Sigmoid colon (tissue), 4 donors: ENCODE measurements at regions not wholly inside any gene's neighbourhood (a gene's known extent, or its start where the extent isn't known, plus 50 kb on each side); places are given as distances from the start of the nearest gene placed in this dataset.

ENCODE experiments used
- POLR2A ChIP-seq, 2 donors: fragments of 450-650 bp; IDR thresholded peaks; one replicate each; pipeline ENCODE4 v1.6.1; 2016; ENCODE audit warnings: antibody characterized with exemption in 2 of 2, mild to moderate bottlenecking in 2 of 2, moderate library complexity in 2 of 2
- POLR2AphosphoS5 ChIP-seq, 4 donors: sonication (generic); formaldehyde crosslinking; IDR thresholded peaks; one replicate each; pipeline ENCODE4 v1.6.1; 2017; ENCODE audit warnings: antibody characterized with exemption in 4 of 4
- TF ChIP-seq, protein P1 (sequence below), 4 experiments: fragments of 450-650 bp in 3 of 4; fragments of 200-600 bp in 1 of 4; IDR thresholded peaks; one replicate each; pipeline ENCODE4 v1.5.1; 2016 to 2019; ENCODE audit warnings: antibody characterized with exemption in 4 of 4, mild to moderate bottlenecking in 3 of 4, moderate library complexity in 2 of 4

DNA sequence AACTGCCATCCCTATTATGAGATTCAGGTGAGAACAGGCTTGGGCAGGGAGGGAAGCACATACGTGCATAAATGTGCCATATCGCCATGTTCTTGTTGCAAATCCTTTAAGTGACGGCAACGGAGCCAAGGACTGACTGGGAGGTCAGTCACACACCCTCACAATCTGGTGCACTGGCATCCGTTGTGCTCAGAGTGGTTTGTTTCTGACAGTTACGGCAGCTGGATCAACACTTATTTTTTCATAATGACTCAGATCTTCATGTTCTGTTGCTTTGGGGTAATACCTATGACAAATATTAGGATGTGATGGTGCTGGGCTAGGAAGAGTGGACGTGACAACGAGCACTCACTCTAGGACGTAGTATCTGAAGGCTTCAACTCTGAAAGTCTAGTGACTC lies 56.2 kb upstream of the PREP start:
- TF ChIP-seq POLR2AphosphoS5 (IDR thresholded peaks at IDR 0.05) = no peak
- TF ChIP-seq, protein P1, sequence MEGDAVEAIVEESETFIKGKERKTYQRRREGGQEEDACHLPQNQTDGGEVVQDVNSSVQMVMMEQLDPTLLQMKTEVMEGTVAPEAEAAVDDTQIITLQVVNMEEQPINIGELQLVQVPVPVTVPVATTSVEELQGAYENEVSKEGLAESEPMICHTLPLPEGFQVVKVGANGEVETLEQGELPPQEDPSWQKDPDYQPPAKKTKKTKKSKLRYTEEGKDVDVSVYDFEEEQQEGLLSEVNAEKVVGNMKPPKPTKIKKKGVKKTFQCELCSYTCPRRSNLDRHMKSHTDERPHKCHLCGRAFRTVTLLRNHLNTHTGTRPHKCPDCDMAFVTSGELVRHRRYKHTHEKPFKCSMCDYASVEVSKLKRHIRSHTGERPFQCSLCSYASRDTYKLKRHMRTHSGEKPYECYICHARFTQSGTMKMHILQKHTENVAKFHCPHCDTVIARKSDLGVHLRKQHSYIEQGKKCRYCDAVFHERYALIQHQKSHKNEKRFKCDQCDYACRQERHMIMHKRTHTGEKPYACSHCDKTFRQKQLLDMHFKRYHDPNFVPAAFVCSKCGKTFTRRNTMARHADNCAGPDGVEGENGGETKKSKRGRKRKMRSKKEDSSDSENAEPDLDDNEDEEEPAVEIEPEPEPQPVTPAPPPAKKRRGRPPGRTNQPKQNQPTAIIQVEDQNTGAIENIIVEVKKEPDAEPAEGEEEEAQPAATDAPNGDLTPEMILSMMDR (IDR thresholded peaks at IDR 0.05) = no peak
- TF ChIP-seq POLR2A (IDR thresholded peaks at IDR 0.05) = no peak
